ENCODE measurements at regions not wholly inside any gene's neighbourhood (a gene's known extent, or its start where the extent isn't known, plus 50 kb on each side); places are given as distances from the start of the nearest gene placed in this dataset.

DNA sequence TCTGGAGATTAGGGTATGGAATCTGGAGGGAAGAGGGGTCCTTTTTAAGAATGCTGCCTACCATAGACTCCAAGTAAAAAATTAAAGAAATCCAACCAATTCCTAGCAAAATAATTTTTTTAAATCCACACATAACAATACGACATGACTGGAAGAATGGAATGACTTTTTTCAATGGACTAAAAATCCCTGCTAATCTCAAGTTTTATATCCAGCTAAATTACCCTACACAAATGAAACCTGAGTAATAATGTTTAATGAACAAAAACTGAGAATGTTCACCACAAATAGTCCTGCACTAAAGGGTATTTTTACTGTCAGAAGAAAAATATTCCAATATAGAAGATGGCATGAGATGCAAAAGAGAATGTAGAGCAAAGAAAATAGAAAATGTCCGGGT, 220.3 kb upstream of the AGTR1 start:
- Histone ChIP-seq H3K9me3 (ENCODE audit: control insufficient read depth, low read length) (peaks cover 3% of the 10 kb centered on the region), H3K27ac (no peak overlapping the region), H2AFZ (no peak overlapping the region), H3K36me3 (ENCODE audit: control insufficient read depth, insufficient read depth, low read length) (no peaks in the 10 kb centered on the region), H3K4me2 (ENCODE audit: low read length) (no peak overlapping the region), H3K9ac (no peak overlapping the region), H3K79me2 (no peaks in the 10 kb centered on the region), H3K4me3 (ENCODE audit: low read depth, low read length) (no peak overlapping the region), H3K4me1 (no peaks in the 10 kb centered on the region), H3K27me3 (ENCODE audit: control insufficient read depth, insufficient read depth, low read length) (no peaks in the 10 kb centered on the region)
- TF ChIP-seq, protein P1, sequence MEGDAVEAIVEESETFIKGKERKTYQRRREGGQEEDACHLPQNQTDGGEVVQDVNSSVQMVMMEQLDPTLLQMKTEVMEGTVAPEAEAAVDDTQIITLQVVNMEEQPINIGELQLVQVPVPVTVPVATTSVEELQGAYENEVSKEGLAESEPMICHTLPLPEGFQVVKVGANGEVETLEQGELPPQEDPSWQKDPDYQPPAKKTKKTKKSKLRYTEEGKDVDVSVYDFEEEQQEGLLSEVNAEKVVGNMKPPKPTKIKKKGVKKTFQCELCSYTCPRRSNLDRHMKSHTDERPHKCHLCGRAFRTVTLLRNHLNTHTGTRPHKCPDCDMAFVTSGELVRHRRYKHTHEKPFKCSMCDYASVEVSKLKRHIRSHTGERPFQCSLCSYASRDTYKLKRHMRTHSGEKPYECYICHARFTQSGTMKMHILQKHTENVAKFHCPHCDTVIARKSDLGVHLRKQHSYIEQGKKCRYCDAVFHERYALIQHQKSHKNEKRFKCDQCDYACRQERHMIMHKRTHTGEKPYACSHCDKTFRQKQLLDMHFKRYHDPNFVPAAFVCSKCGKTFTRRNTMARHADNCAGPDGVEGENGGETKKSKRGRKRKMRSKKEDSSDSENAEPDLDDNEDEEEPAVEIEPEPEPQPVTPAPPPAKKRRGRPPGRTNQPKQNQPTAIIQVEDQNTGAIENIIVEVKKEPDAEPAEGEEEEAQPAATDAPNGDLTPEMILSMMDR (IDR thresholded peaks at IDR 0.05): no peak

DNA sequence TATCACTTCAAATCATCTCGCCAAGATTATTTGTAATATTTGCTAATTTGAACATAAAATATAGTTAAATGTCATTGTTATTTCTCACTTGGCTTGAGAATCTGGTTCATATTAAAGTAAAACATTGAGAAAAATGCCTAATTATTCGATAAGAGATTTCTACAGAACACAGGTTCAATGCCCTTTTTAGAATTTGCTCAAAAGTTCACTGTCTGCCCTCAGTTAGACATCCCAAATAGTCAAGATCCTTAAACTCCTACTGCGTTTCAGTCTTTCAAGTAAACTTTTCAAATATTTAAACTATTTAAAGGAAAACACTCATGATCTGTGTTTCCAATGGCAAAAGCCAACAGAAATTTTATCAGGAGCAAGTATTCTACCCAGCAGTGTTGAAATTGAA, 204.1 kb upstream of the AGTR1 start:
- Histone ChIP-seq H3K79me2 (no peaks in the 10 kb centered on the region), H3K4me2 (ENCODE audit: low read length) (no peak overlapping the region), H3K9ac (no peak overlapping the region), H3K36me3 (ENCODE audit: control insufficient read depth, insufficient read depth, low read length) (no peaks in the 10 kb centered on the region), H3K9me3 (ENCODE audit: control insufficient read depth, low read length) (no peaks in the 10 kb centered on the region), H3K27ac (no peak overlapping the region), H2AFZ (no peak overlapping the region), H3K4me1 (no peaks in the 10 kb centered on the region), H3K4me3 (ENCODE audit: low read depth, low read length) (no peak overlapping the region), H3K27me3 (ENCODE audit: control insufficient read depth, insufficient read depth, low read length) (no peaks in the 10 kb centered on the region)
- TF ChIP-seq, protein P1 (IDR thresholded peaks at IDR 0.05): no peak

DNA sequence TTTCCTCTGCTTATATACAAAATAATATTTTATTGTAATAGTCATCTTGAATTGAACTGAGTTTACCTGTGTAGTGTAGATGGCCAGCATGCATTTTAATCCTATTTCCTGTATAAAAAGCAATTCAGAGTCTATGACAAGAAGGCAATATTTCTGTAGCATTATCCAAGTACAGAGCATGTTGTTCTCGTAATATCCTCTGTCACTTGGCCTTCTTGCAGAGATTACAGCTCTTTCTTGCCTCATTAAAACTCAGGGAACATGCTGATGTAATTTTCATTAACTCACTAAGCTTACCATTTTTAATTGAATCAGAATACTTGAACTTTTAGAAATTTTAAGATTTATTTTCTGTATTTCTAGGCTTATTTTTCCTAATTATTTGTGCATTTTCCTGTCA, 203.3 kb upstream of the AGTR1 start:
- no peaks in the 10 kb centered on the region for H3K4me1 ChIP-seq
- H3K4me3 ChIP-seq (ENCODE audit: low read depth, low read length): no peak overlapping the region
- no peaks in the 10 kb centered on the region for H3K36me3 ChIP-seq (ENCODE audit: control insufficient read depth, insufficient read depth, low read length)
- no peak overlapping the region for H2AFZ ChIP-seq
- H3K4me2 ChIP-seq (ENCODE audit: low read length): no peak overlapping the region
- TF ChIP-seq, protein P1 (IDR thresholded peaks at IDR 0.05): no peak
- no peaks in the 10 kb centered on the region for H3K79me2 ChIP-seq
- H3K27ac ChIP-seq: no peak overlapping the region
- H3K27me3 ChIP-seq (ENCODE audit: control insufficient read depth, insufficient read depth, low read length): no peaks in the 10 kb centered on the region
- H3K9ac ChIP-seq: no peak overlapping the region
- H3K9me3 ChIP-seq (ENCODE audit: control insufficient read depth, low read length): no peaks in the 10 kb centered on the region

DNA sequence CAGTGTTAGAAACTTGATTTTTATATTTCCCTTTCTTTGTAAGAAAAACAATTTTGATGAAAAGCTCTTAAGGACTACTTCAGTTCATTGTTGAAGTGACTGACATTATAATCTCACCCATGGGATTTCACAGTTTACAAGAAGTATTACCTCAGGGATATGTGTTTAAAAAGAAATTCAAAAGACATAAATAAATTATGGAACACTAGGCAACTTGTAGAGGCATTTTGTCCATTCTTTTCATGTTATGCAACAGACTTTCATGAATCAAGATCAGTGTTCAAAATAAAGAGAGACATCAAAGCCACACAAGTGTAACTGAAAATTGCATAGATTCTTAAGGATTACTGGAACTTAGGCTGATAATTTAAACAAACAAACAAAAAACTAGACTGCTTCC, 196.8 kb upstream of the AGTR1 start:
- Histone ChIP-seq H3K4me2 (ENCODE audit: low read length) (no peak overlapping the region), H3K4me3 (ENCODE audit: low read depth, low read length) (no peak overlapping the region), H3K27me3 (ENCODE audit: control insufficient read depth, insufficient read depth, low read length) (no peaks in the 10 kb centered on the region), H3K27ac (no peak overlapping the region), H3K4me1 (no peaks in the 10 kb centered on the region), H3K9ac (no peak overlapping the region), H2AFZ (no peak overlapping the region), H3K36me3 (ENCODE audit: control insufficient read depth, insufficient read depth, low read length) (no peaks in the 10 kb centered on the region), H3K79me2 (no peaks in the 10 kb centered on the region), H3K9me3 (ENCODE audit: control insufficient read depth, low read length) (no peaks in the 10 kb centered on the region)
- TF ChIP-seq, protein P1 (IDR thresholded peaks at IDR 0.05): no peak

DNA sequence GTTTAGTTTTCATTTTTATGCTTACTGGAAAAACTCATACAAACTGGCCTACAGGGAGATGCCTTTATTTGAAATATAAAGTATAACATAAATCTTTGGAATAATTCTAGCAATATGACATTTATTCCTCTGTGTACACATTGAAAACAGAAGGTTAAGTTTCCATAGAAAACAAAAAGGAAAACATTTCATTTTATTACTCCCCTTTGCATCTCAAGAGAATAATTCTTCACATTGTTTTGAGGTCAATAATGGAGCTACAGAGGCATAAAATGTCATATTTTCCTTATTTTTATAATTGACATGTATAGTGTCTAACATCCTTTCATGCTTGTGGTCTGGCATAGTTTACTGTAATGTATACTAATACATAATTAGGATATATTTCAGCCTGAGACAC, 187.6 kb upstream of the AGTR1 start:
- no peak overlapping the region for H3K27ac ChIP-seq
- no peak overlapping the region for H3K9ac ChIP-seq
- H3K4me2 ChIP-seq (ENCODE audit: low read length): no peak overlapping the region
- no peak overlapping the region for H2AFZ ChIP-seq
- no peaks in the 10 kb centered on the region for H3K9me3 ChIP-seq (ENCODE audit: control insufficient read depth, low read length)
- no peaks in the 10 kb centered on the region for H3K36me3 ChIP-seq (ENCODE audit: control insufficient read depth, insufficient read depth, low read length)
- H3K79me2 ChIP-seq: no peaks in the 10 kb centered on the region
- no peaks in the 10 kb centered on the region for H3K27me3 ChIP-seq (ENCODE audit: control insufficient read depth, insufficient read depth, low read length)
- no peak overlapping the region for H3K4me3 ChIP-seq (ENCODE audit: low read depth, low read length)
- no peaks in the 10 kb centered on the region for H3K4me1 ChIP-seq
- TF ChIP-seq, protein P1 (IDR thresholded peaks at IDR 0.05): no peak

Data from parathyroid adenoma (tissue), 2 donors.